ENCODE measurements at regions not wholly inside any gene's neighbourhood (a gene's known extent, or its start where the extent isn't known, plus 50 kb on each side); places are given as distances from the start of the nearest gene placed in this dataset.
A peak's percentile ranks its signal among the peaks of the same experiment; 100 is the strongest.
"Not testable (repeated sequence)": the region's sequence is repeated elsewhere in the genome, so short reads cannot be mapped to it uniquely, and the experiment has no call there.

DNA sequence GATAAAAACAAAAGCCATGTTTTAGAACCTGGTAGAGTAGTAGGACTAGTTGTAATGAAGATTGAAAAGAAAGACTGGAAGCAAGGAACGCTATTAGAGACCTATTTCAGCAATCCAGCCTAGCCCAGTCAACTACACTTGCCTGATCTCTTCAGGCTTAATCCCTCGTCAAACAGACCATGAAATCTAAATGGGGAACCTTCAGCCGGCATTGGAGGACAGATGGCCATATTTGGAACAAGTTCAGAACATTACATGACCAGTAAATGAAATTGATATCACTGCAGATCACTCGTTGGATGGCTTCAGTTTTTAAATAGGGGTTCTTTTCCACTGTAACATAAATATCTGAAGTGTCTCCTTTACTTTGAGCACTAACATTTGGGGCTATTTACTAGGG is 84.8 kb upstream of the WDR44 start:
- peak; percentile 20 for DNase-seq

- DNase-seq, result no peak
Measured at GRCh38 chrX:118271775-118272174, 74.1 kb upstream of the WDR44 start.

DNA sequence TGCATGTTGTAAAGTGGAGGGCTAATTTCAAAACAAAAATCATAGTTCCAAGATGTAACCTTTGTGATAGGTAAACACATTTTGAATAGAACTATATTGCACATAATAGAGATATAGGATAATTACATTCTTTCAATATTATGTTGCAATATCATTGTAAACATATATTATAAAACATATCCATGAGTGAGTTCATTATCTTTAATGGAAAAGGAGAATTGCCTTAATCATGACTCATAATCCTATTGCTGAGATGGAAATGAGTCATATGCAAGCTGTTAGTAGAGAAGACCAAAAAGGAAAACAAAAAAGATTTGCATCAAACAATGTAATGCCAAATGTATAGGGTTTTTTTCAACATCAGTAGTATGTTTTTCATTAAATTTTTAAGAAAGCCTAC is 73.7 kb upstream of the WDR44 start:
- no peak for DNase-seq

DNA sequence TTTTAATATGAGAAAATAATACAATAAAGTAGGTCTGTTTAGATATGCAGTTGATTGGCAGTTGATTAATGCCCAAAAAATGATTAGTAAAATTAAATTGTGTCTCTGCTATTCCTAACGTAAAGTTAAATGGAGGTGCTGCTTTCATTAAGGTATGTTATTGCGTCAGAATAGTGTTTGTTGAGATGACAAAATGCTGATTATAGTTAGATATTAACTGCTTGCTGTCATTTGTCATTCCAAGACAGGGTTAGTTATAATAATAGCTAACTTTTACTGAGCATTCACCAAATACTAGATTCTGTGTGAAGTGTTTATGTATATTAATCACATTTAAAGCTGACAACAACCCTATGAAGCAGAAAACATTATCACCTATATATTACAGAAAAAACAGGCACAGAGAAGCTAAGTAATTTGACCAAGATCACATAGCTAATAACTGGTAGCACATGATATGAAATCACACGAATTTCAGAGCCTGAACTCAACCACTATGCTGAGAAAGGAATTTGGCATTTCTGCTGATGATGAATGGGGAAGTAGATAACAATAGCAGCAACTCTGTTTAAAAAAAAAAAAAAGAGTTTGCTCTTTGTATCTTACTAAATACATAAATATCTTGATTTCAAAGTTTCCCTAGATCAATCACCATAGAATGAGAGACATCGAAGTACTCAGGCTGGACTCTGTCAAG is 59.7 kb upstream of the WDR44 start:
- DNase-seq, result no peak

- not testable (repeated sequence) for DNase-seq
Measured at GRCh38 chrX:118295818-118296217, 50.1 kb upstream of the WDR44 start.
